ENCODE measurements at regions not wholly inside any gene's neighbourhood (a gene's known extent, or its start where the extent isn't known, plus 50 kb on each side); places are given as distances from the start of the nearest gene placed in this dataset.

DNA sequence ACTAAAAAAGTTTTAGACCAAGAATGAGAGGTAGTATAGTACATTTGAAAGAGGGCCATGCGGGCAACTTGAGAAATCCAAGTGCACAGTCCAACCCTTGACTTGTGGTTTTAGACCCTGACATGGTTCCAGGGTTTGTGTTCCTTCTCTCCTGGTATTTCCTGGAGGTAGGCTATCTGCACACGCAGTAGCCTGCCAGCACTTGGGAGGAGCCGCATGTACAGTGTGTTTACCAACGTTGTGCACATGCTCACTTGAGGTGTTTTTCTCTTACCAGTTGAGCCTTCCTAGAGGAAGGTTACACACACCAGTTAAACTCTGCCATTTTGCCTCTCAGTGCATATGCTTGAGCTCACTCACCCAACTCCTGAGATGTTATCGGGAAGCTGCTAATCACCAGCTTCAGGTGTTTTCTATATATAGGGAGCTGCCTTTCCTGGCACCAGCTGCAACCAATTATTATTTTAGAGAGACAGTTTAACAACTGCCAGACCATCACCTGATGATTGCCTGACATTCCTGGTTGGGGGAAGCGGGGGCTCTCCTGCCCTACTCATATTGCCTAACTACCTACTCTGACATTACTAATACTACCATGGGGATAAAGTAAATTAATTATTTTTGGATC is 593.4 kb upstream of the TUSC1 start:
- TF ChIP-seq, protein P1, sequence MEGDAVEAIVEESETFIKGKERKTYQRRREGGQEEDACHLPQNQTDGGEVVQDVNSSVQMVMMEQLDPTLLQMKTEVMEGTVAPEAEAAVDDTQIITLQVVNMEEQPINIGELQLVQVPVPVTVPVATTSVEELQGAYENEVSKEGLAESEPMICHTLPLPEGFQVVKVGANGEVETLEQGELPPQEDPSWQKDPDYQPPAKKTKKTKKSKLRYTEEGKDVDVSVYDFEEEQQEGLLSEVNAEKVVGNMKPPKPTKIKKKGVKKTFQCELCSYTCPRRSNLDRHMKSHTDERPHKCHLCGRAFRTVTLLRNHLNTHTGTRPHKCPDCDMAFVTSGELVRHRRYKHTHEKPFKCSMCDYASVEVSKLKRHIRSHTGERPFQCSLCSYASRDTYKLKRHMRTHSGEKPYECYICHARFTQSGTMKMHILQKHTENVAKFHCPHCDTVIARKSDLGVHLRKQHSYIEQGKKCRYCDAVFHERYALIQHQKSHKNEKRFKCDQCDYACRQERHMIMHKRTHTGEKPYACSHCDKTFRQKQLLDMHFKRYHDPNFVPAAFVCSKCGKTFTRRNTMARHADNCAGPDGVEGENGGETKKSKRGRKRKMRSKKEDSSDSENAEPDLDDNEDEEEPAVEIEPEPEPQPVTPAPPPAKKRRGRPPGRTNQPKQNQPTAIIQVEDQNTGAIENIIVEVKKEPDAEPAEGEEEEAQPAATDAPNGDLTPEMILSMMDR (IDR thresholded peaks at IDR 0.05): no peak

DNA sequence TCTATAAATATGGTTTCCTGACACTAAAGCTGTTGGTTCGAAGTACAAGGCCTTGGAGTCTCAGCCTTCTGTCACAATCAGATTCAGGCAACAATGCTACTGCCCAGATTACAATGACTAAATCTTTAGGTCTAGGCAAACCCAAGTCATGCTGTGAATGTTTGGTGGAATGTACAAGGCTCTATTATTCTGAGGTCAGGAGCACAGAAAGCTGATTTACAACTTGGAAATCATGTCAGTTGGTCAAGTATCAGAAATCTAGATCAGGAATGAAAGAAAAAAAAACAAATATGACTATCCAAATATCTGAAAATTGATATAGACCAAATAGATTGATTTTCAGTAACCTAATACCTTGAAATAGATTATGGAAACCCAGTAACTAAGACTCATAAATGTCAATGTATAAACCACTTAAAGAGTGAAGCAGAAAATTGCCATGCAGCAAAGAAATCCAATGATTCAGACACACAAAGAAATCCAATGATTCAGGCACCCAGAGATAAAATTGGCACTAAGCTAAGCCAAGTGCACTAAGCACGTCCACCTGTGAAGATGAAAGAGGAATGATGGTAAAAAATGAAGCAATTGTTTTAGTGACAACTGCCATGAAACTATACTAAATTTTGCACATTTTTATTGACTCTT is 588.0 kb upstream of the TUSC1 start:
- TF ChIP-seq, protein P1 (IDR thresholded peaks at IDR 0.05): no peak

DNA sequence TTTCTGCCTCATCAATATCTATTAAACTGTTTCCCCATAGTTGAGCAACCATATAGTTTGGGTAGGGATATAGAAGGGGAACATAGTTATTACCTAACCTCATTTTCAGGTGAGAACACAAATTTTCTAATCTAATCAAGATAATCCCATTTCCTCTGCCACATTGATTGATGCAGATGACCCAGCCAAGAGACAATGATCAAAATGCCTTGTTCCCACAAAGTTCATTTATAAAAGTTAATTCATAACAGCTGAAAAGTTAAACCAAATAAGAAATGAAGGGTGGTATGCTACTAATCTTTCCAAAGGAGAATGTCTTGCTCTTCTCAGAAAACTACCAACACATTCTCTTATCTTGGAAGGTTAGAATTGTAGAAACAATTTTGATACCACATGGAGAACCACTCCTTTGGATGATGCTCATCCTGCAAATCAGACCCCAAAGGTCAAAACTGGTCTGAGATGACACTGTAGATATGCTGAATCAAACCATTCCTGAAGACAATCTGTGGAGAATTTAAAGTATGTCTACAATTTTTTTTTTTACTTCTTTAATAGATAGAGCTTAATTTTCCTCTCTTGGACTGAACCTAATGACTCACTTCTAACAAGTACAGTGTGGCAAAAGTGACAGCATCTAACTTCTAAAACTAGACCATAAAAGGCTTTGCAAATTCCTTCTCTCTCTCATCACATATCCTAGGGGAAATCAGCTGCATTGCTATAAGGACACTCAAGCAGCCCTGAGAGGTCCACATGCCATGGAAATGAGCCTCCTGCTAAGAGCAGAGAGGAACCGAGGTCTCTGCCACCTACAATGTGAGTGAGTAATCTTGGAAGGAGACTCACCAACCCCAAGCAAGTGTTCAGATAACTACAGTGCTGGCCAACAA is 586.7 kb upstream of the TUSC1 start:
- TF ChIP-seq, protein P1 (IDR thresholded peaks at IDR 0.05): no peak

DNA sequence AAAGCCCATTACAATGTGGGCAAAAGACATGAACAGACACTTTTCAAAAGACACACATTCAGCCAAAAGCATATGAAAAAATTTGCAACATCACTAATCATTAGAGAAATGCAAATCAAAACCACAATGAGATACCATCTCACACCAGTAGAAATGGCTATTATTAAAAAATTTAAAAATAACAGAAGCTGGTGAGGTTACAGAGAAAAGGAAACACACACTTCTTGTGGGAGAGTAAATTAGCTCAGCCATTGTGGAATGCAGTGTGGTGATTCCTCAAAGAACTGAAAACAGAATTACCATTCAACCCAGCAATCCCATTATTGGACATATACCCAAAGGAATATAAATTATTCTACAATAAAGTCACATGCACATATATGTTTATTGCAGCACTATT is 585.2 kb upstream of the TUSC1 start:
- TF ChIP-seq, protein P1 (IDR thresholded peaks at IDR 0.05): no peak

DNA sequence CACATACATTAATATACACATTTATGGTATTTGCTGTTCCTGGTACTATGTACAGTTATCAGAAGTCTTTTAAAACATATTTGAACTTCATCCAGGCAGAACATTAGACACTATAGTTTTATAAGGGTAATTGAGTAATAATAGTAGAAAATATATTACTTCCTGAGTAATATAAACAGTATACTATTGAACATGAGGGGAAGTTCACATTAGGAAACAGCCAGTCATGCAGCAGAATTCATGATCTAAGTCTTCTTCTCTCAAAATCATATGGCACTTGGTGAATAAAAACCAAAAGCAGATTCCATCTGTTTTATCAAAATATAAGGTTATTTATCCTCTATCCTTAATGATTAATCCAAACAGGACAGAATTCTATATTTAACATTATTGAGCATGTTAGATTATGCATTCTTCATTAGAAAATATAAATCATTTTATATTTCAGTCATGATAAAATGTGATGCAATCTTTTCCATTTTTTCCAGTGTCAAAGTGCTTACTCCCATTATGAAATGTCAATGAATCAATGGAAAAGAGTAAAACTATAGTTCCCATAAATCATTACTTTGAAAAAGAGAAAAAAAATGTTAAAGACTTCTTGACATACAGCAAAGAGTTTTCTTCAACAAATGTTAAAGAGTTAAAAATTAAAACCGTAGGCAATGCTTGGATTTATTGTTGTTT is 584.3 kb upstream of the TUSC1 start:
- TF ChIP-seq, protein P1 (IDR thresholded peaks at IDR 0.05): no peak

- TF ChIP-seq, protein P1 (IDR thresholded peaks at IDR 0.05): no peak
These were observed 583.5 kb upstream of the TUSC1 start for GRCh38 chr9:26261503-26262330.
